ENCODE measurements at regions not wholly inside any gene's neighbourhood (a gene's known extent, or its start where the extent isn't known, plus 50 kb on each side); places are given as distances from the start of the nearest gene placed in this dataset.

GRCh38 chr13:80199067-80199466 is 141.9 kb downstream of the SPRY2 start:
- Histone ChIP-seq H3K4me3 (no peak overlapping the region), H3K27ac (no peak overlapping the region), H3K4me1 (no peaks in the 10 kb centered on the region), H3K27me3 (replicated peaks in 1 of 7) (no peaks in the 10 kb centered on the region), H3K36me3 (no peaks in the 10 kb centered on the region), H3K9me3 (no peaks in the 10 kb centered on the region)
- no peak for DNase-seq
- TF ChIP-seq POLR2A (IDR thresholded peaks at IDR 0.05) = no peak
- TF ChIP-seq, protein P1, sequence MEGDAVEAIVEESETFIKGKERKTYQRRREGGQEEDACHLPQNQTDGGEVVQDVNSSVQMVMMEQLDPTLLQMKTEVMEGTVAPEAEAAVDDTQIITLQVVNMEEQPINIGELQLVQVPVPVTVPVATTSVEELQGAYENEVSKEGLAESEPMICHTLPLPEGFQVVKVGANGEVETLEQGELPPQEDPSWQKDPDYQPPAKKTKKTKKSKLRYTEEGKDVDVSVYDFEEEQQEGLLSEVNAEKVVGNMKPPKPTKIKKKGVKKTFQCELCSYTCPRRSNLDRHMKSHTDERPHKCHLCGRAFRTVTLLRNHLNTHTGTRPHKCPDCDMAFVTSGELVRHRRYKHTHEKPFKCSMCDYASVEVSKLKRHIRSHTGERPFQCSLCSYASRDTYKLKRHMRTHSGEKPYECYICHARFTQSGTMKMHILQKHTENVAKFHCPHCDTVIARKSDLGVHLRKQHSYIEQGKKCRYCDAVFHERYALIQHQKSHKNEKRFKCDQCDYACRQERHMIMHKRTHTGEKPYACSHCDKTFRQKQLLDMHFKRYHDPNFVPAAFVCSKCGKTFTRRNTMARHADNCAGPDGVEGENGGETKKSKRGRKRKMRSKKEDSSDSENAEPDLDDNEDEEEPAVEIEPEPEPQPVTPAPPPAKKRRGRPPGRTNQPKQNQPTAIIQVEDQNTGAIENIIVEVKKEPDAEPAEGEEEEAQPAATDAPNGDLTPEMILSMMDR (IDR thresholded peaks at IDR 0.05 in 8 of 11, conservative IDR thresholded peaks at IDR 0.05 in 3 of 11) = no peak
- intact Hi-C loops (cut with DNase I; ENCODE audit: low total_unique reads) = no loop called here
- 81 to 95% (median 88%) methylated on average over 4 of the region's 4 CpGs for WGBS, 5 donors

DNA sequence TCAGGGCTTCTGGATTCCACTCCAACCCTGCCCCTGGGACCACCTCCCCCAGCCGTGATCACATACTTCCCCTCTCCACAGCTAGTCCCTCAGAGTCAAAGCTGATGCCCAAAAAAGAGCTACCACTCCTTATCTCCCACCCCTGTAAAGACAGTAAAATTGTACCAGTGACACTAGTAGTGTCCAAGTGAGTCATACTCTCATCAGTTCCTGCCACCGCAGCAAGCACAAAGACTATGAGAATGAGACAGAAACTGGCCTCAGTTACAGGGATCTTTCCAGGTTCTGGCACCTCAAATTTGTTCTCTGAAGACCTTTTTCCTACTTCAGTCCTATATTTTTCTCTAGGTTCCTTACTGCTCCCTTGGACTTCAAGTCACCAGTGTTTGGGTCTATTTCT is 144.2 kb downstream of the SPRY2 start:
- Histone ChIP-seq H3K27me3 (replicated peaks in 1 of 7) (no peaks in the 10 kb centered on the region), H3K4me3 (no peak overlapping the region), H3K4me1 (no peaks in the 10 kb centered on the region), H3K9me3 (no peaks in the 10 kb centered on the region), H3K27ac (no peak overlapping the region), H3K36me3 (no peaks in the 10 kb centered on the region)
- no peak for DNase-seq
- intact Hi-C loops (cut with DNase I; ENCODE audit: low total_unique reads) = no loop called here
- 77 to 93% (median 83%) methylated on average over 2 of the region's 2 CpGs for WGBS, 5 donors
- TF ChIP-seq, protein P1 (IDR thresholded peaks at IDR 0.05 in 8 of 11, conservative IDR thresholded peaks at IDR 0.05 in 3 of 11) = no peak
- TF ChIP-seq POLR2A (IDR thresholded peaks at IDR 0.05) (no peak), POLR2AphosphoS5 (IDR thresholded peaks at IDR 0.05) (no peak)

GRCh38 chr13:80195649-80196048 is 145.3 kb downstream of the SPRY2 start:
- H3K4me1 ChIP-seq = no peaks in the 10 kb centered on the region
- H3K4me3 ChIP-seq = no peak overlapping the region
- 71 to 90% (median 80%) methylated on average over 2 of the region's 2 CpGs for WGBS, 5 donors
- no peaks in the 10 kb centered on the region for H3K9me3 ChIP-seq
- H3K36me3 ChIP-seq = no peaks in the 10 kb centered on the region
- intact Hi-C loops (cut with DNase I; ENCODE audit: low total_unique reads) = no loop called here
- H3K27me3 ChIP-seq (replicated peaks in 1 of 7) = no peaks in the 10 kb centered on the region
- H3K27ac ChIP-seq = no peak overlapping the region
- TF ChIP-seq POLR2AphosphoS5 (IDR thresholded peaks at IDR 0.05) = no peak
- no peak for TF ChIP-seq POLR2A (IDR thresholded peaks at IDR 0.05)
- DNase-seq = no peak

DNA sequence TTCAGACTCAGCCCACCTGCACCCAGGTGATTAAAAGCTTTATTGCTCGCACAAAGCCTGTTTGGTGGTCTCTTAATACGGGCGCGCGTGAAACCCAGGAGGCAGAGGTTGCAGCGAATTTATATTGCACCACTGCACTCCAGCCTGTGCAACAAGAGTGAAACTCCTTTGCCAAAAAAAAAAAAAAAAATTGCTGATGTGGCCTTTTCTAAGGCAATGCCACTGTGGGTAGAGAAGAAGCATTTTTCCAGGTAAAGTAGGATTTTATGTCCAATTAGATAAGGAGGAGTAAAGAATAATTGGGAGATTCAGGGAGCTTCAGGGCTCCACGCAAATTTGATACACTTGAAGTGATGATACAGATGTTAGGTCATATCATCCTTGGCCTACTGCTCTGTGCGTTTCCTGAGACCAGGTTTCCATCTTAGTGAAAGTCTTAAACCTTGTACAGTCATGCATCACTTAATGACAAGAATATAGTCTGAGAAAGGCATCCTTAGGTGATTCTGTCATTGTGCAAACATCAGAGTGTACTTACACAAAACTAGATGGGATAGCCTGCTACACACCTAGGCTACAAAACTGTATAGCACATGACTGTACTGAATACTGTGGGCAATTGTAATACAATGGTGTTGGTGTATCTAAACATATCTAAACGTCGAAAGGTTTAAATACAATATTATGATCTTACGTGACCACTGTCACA is 150.9 kb downstream of the SPRY2 start:
- Histone ChIP-seq H3K9me3 (no peaks in the 10 kb centered on the region), H3K27ac (no peak overlapping the region), H3K27me3 (replicated peaks in 1 of 7) (no peaks in the 10 kb centered on the region), H3K4me1 (no peaks in the 10 kb centered on the region), H3K4me3 (no peak overlapping the region), H3K36me3 (no peaks in the 10 kb centered on the region)
- no peak for DNase-seq
- 90 to 96% (median 93%) methylated on average over 11 of the region's 11 CpGs for WGBS, 5 donors
- intact Hi-C loops (cut with DNase I; ENCODE audit: low total_unique reads) = no loop called here
- TF ChIP-seq POLR2AphosphoS5 (IDR thresholded peaks at IDR 0.05) (no peak), POLR2A (IDR thresholded peaks at IDR 0.05) (no peak)
- TF ChIP-seq, protein P1 (IDR thresholded peaks at IDR 0.05 in 8 of 11, conservative IDR thresholded peaks at IDR 0.05 in 3 of 11) = no peak

All from spleen (tissue), 11 donors.